IMR-90 (cell line): ENCODE measurements at regions not wholly inside any gene's neighbourhood (a gene's known extent, or its start where the extent isn't known, plus 50 kb on each side); places are given as distances from the start of the nearest gene placed in this dataset.

Experiments
- ATAC-seq: fragments of 200-7000 bp; cut with Tn5 transposase; 2 replicates; pipeline ENCODE4 v1.9.1; 2020; ENCODE audit warnings: low read depth, mild to moderate bottlenecking, moderate library complexity
- BruUV-seq: library from RNA; stranded (reverse); fragments of 400-500 nt; replicated peaks from 2 replicates; lab custom pipeline; 2021; lab: Mats Ljungman, UMichigan
- CTCF ChIA-PET: fragments of 300-600 bp; formaldehyde crosslinking; extraction: SDS; loops from one replicate; lab custom pipeline; 2021; ENCODE audit warnings: antibody characterized with exemption; lab: Yijun Ruan, JAX
- POLR2A ChIA-PET: fragments of 300-600 bp; sonication (Branson Sonifier 250); formaldehyde crosslinking; loops from one replicate; lab custom pipeline; 2022; ENCODE audit warnings: antibody characterized with exemption; ENCODE audit not compliant: unreplicated experiment; lab: Charles Lee
- DNase-seq: peaks from one replicate; pipeline ENCODE4 v3.0.0; 2013
- H2AFZ ChIP-seq: replicated peaks from 2 replicates; pipeline ENCODE3; 2013; ENCODE audit warnings: low read length, mild to moderate bottlenecking; ENCODE audit not compliant: poor library complexity
- H2AK5ac ChIP-seq: 2 replicates; pipeline ENCODE4 v1.6.1; 2013; ENCODE audit warnings: low read depth, low read length, inconsistent platforms
- H2AK9ac ChIP-seq: replicated peaks from 2 replicates; pipeline ENCODE3; 2013; ENCODE audit warnings: mild to moderate bottlenecking, low read depth, low read length, moderate library complexity; ENCODE audit not compliant: poor library complexity
- H2BK120ac ChIP-seq: 2 replicates; pipeline ENCODE4 v1.6.1; 2013; ENCODE audit warnings: low read depth, low read length, inconsistent platforms
- H2BK15ac ChIP-seq: 3 replicates; pipeline ENCODE4 v1.6.1; 2013; ENCODE audit warnings: low read depth, low read length, inconsistent platforms
- H2BK20ac ChIP-seq: 2 replicates; pipeline ENCODE4 v1.6.1; 2013; ENCODE audit warnings: low read depth, mild to moderate bottlenecking, inconsistent platforms, low read length, moderate library complexity
- H2BK5ac ChIP-seq: 2 replicates; pipeline ENCODE4 v1.6.1; 2013; ENCODE audit warnings: mild to moderate bottlenecking, low read depth, low read length, inconsistent platforms; ENCODE audit not compliant: poor library complexity, severe bottlenecking
- H3K14ac ChIP-seq: replicated peaks from 2 replicates; pipeline ENCODE4 v1.6.1; 2013; ENCODE audit warnings: low read depth, low read length, inconsistent platforms
- H3K18ac ChIP-seq: 2 replicates; pipeline ENCODE4 v1.6.1; 2013; ENCODE audit warnings: low read depth, low read length, control low read depth
- H3K23ac ChIP-seq: 2 replicates; pipeline ENCODE4 v1.6.1; 2013; ENCODE audit warnings: low read depth, low read length, inconsistent platforms
- H3K27ac ChIP-seq: 2 replicates; pipeline ENCODE4 v1.5.1; 2013; ENCODE audit warnings: mild to moderate bottlenecking, control low read depth, low read length; ENCODE audit not compliant: insufficient read depth
- H3K27me3 ChIP-seq: 2 replicates; pipeline ENCODE4 v1.6.1; 2013; ENCODE audit warnings: low read length; ENCODE audit not compliant: control insufficient read depth, insufficient read depth
- H3K36me3 ChIP-seq: 2 replicates; pipeline ENCODE4 v1.6.1; 2013; ENCODE audit warnings: low read length, mixed read lengths; ENCODE audit not compliant: control insufficient read depth, insufficient read depth
- H3K4ac ChIP-seq: 2 replicates; pipeline ENCODE4 v1.6.1; 2013; ENCODE audit warnings: low read depth, low read length, inconsistent platforms
- H3K4me1 ChIP-seq: 2 replicates; pipeline ENCODE4 v1.6.1; 2013; ENCODE audit warnings: low read length, mixed read lengths; ENCODE audit not compliant: control insufficient read depth, insufficient read depth
- H3K4me2 ChIP-seq: 2 replicates; pipeline ENCODE4 v1.6.1; 2013; ENCODE audit warnings: low read depth, mild to moderate bottlenecking, control low read depth, low read length, moderate library complexity
- H3K4me3 ChIP-seq: 2 replicates; pipeline ENCODE4 v1.5.1; 2013; ENCODE audit warnings: low read depth, mild to moderate bottlenecking, control low read depth, low read length, moderate library complexity; ENCODE audit not compliant: insufficient read depth
- H3K56ac ChIP-seq: 2 replicates; pipeline ENCODE4 v1.6.1; 2013; ENCODE audit warnings: low read length, inconsistent platforms; ENCODE audit not compliant: insufficient read depth; ENCODE audit errors: extremely low read depth
- H3K79me1 ChIP-seq, 2 experiments: 2 replicates each; pipeline ENCODE4 v1.6.1; 2013; ENCODE audit warnings: low read length in 2 of 2, inconsistent platforms in 1 of 2, low read depth in 1 of 2
- H3K9ac ChIP-seq: 2 replicates; pipeline ENCODE4 v1.6.1; 2013; ENCODE audit warnings: low read depth, low read length, control low read depth
- H3K9me1 ChIP-seq: 2 replicates; pipeline ENCODE4 v1.6.1; 2013; ENCODE audit warnings: low read length, inconsistent platforms; ENCODE audit not compliant: insufficient read depth
- H3K9me3 ChIP-seq: 2 replicates; pipeline ENCODE4 v1.6.1; 2013; ENCODE audit warnings: low read length; ENCODE audit not compliant: control insufficient read depth, insufficient read depth
- H4K20me1 ChIP-seq: 2 replicates; pipeline ENCODE4 v1.6.1; 2013; ENCODE audit warnings: low read length, inconsistent platforms; ENCODE audit not compliant: insufficient read depth
- H4K5ac ChIP-seq: 2 replicates; pipeline ENCODE4 v1.6.1; 2013; ENCODE audit warnings: mild to moderate bottlenecking, low read depth, low read length, control low read depth
- H4K8ac ChIP-seq, 2 experiments: 2 replicates each; pipeline ENCODE4 v1.6.1; 2013; ENCODE audit warnings: low read depth in 2 of 2, low read length in 2 of 2, control low read depth in 1 of 2, inconsistent platforms in 1 of 2
- H4K91ac ChIP-seq: 2 replicates; pipeline ENCODE4 v1.6.1; 2013; ENCODE audit warnings: low read depth, low read length, inconsistent platforms; ENCODE audit not compliant: insufficient read depth
- BHLHE40 ChIP-seq: fragments of 150-350 bp; IDR thresholded peaks from 2 replicates; pipeline ENCODE4 v1.6.1; 2016; ENCODE audit warnings: mild to moderate bottlenecking, low read depth, low read length
- CEBPB ChIP-seq: IDR thresholded peaks from 2 replicates; pipeline ENCODE4 v1.6.1; 2012; ENCODE audit warnings: low read depth, low read length, improper control_type of control experiment
- CHD1 ChIP-seq: IDR thresholded peaks from 2 replicates; pipeline ENCODE4 v1.6.1; 2012; ENCODE audit warnings: low read depth, low read length, improper control_type of control experiment
- FOS ChIP-seq: fragments of 150-350 bp; IDR thresholded peaks from 2 replicates; pipeline ENCODE4 v1.6.1; 2016; ENCODE audit warnings: low read depth, low read length
- MAFK ChIP-seq: IDR thresholded peaks from 2 replicates; pipeline ENCODE4 v1.6.1; 2012; ENCODE audit warnings: low read depth, low read length, improper control_type of control experiment
- MAZ ChIP-seq: IDR thresholded peaks from 2 replicates; pipeline ENCODE4 v1.6.1; 2012; ENCODE audit warnings: low read depth, mild to moderate bottlenecking, low read length, improper control_type of control experiment, moderate library complexity, borderline replicate concordance
- MXI1 ChIP-seq: IDR thresholded peaks from 2 replicates; pipeline ENCODE4 v1.6.1; 2012; ENCODE audit warnings: low read depth, mild to moderate bottlenecking, low read length, moderate library complexity, borderline replicate concordance
- NFE2L2 ChIP-seq: fragments of 150-350 bp; IDR thresholded peaks from 2 replicates; pipeline ENCODE4 v1.6.1; 2016; ENCODE audit warnings: low read depth, mild to moderate bottlenecking, low read length
- POLR2A ChIP-seq: IDR thresholded peaks from 2 replicates; pipeline ENCODE4 v1.6.1; 2012; ENCODE audit warnings: mild to moderate bottlenecking, low read depth, low read length
- RAD21 ChIP-seq: IDR thresholded peaks from 2 replicates; pipeline ENCODE4 v1.6.1; 2012; ENCODE audit warnings: low read length, improper control_type of control experiment
- RCOR1 ChIP-seq: IDR thresholded peaks from 2 replicates; pipeline ENCODE4 v1.6.1; 2012; ENCODE audit warnings: mild to moderate bottlenecking, low read length, improper control_type of control experiment; ENCODE audit not compliant: insufficient replicate concordance
- RFX5 ChIP-seq: IDR thresholded peaks from 2 replicates; pipeline ENCODE4 v1.8.0; 2012; ENCODE audit warnings: low read depth, mild to moderate bottlenecking, low read length, moderate library complexity
- SMC3 ChIP-seq: fragments of 150-350 bp; IDR thresholded peaks from 2 replicates; pipeline ENCODE4 v1.6.1; 2016; ENCODE audit warnings: low read depth, mild to moderate bottlenecking, antibody characterized with exemption, low read length, moderate library complexity
- USF2 ChIP-seq: fragments of 150-350 bp; IDR thresholded peaks from 2 replicates; pipeline ENCODE4 v1.6.1; 2017; ENCODE audit warnings: mild to moderate bottlenecking, antibody characterized with exemption, low read length, low read depth
- WGBS, 2 experiments: methylation state at CpG; one replicate each; pipeline versions ENCODE4 v1.1.5 to v1.1.7; 2013; ENCODE audit warnings: missing lambda C conversion rate in 2 of 2; ENCODE audit not compliant: insufficient read length in 1 of 2; ENCODE audit errors: extremely low coverage in 2 of 2; 5-methylcytosine and 5-hydroxymethylcytosine counted together
- dilution Hi-C: fragments of 300-500 bp; cut with HindIII; formaldehyde crosslinking; loops from one replicate; pipeline ENCODE4 v1.14.3; 2018; ENCODE audit warnings: low sequenced_read_pairs; ENCODE audit not compliant: unreplicated experiment
- in situ Hi-C: fragments of 300-500 bp; cut with MboI; formaldehyde crosslinking; loops from 3 replicates; pipeline ENCODE4 v1.14.3; 2019; ENCODE audit warnings: low sequenced_read_pairs, inconsistent platforms, mixed read lengths
- intact Hi-C: fragments of 100-400 bp; cut with micrococcal nuclease; formaldehyde crosslinking; loops from 2 replicates; pipeline ENCODE4 v1.10.0; 2022
- TF ChIP-seq, protein P1 (sequence below): fragments of 150-350 bp; IDR thresholded peaks from 2 replicates; pipeline ENCODE4 v1.6.1; 2016; ENCODE audit warnings: low read depth, mild to moderate bottlenecking, low read length, moderate library complexity, borderline replicate concordance
- TF ChIP-seq, protein P2 (sequence below): conservative IDR thresholded peaks from 2 replicates; pipeline ENCODE4 v1.5.1; 2012; ENCODE audit warnings: mild to moderate bottlenecking, low read depth, low read length, improper control_type of control experiment

- no peak for TF ChIP-seq MXI1
- no peak for TF ChIP-seq FOS
- TF ChIP-seq MAZ: no peak
- TF ChIP-seq BHLHE40: no peak
- TF ChIP-seq, protein P1, sequence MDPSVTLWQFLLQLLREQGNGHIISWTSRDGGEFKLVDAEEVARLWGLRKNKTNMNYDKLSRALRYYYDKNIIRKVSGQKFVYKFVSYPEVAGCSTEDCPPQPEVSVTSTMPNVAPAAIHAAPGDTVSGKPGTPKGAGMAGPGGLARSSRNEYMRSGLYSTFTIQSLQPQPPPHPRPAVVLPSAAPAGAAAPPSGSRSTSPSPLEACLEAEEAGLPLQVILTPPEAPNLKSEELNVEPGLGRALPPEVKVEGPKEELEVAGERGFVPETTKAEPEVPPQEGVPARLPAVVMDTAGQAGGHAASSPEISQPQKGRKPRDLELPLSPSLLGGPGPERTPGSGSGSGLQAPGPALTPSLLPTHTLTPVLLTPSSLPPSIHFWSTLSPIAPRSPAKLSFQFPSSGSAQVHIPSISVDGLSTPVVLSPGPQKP: no peak
- TF ChIP-seq POLR2A: no peak
- TF ChIP-seq RAD21: no peak
- TF ChIP-seq RCOR1: no peak
- no peak for TF ChIP-seq CHD1
- no peak for TF ChIP-seq NFE2L2
- no peak for TF ChIP-seq RFX5
- TF ChIP-seq MAFK: no peak
- no peak for TF ChIP-seq CEBPB
- TF ChIP-seq SMC3: no peak
- TF ChIP-seq, protein P2, sequence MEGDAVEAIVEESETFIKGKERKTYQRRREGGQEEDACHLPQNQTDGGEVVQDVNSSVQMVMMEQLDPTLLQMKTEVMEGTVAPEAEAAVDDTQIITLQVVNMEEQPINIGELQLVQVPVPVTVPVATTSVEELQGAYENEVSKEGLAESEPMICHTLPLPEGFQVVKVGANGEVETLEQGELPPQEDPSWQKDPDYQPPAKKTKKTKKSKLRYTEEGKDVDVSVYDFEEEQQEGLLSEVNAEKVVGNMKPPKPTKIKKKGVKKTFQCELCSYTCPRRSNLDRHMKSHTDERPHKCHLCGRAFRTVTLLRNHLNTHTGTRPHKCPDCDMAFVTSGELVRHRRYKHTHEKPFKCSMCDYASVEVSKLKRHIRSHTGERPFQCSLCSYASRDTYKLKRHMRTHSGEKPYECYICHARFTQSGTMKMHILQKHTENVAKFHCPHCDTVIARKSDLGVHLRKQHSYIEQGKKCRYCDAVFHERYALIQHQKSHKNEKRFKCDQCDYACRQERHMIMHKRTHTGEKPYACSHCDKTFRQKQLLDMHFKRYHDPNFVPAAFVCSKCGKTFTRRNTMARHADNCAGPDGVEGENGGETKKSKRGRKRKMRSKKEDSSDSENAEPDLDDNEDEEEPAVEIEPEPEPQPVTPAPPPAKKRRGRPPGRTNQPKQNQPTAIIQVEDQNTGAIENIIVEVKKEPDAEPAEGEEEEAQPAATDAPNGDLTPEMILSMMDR: no peak
- no peak for TF ChIP-seq USF2
- Histone ChIP-seq H4K20me1 (no peaks in the 10 kb centered on the region), H2AK5ac (no peak overlapping the region), H3K4me2 (no peak overlapping the region), H3K23ac (no peak overlapping the region), H3K4me3 (no peak overlapping the region), H3K56ac (no peak overlapping the region), H3K36me3 (no peaks in the 10 kb centered on the region), H2BK5ac (no peak overlapping the region), H2BK120ac (no peak overlapping the region), H2AFZ (no peak overlapping the region), H3K9me1 (no peaks in the 10 kb centered on the region), H3K27me3 (0 out of 2 replicates have a peak, but pooled peaks cover 1% of the 10 kb centered on the region), H4K5ac (no peak overlapping the region), H3K18ac (no peak overlapping the region), H2BK20ac (no peak overlapping the region), H3K79me1 (no peaks in the 10 kb centered on the region), H4K8ac (no peak overlapping the region), H3K9ac (no peak overlapping the region), H3K9me3 (no peaks in the 10 kb centered on the region), H3K4ac (no peak overlapping the region), H2BK15ac (no peak overlapping the region), H2AK9ac (no peak overlapping the region), H4K91ac (no peak overlapping the region), H3K4me1 (no peaks in the 10 kb centered on the region), H3K14ac (no peak overlapping the region), H3K27ac (no peak overlapping the region)
- ChIA-PET CTCF (no interaction called here), POLR2A (no interaction called here)
- 40% methylated on average over 2 of the region's 6 CpGs; no CpG with 5 or more reads in 1 of the 2 experiments for WGBS, 2 experiments
- dilution Hi-C loops (no loop called here), intact Hi-C loops (no loop called here), in situ Hi-C loops (no loop called here)
- BruUV-seq: no TSS peak
- DNase-seq (no peak), ATAC-seq (no peak)
Observed at GRCh38 chr5:167780177-167780576, 511.3 kb upstream of the WWC1 start.
